T-helper 17 cell (primary cell): ENCODE measurements at regions not wholly inside any gene's neighbourhood (a gene's known extent, or its start where the extent isn't known, plus 50 kb on each side); places are given as distances from the start of the nearest gene placed in this dataset.
A peak's percentile ranks its signal among the peaks of the same experiment; 100 is the strongest.

ENCODE experiments used
- ATAC-seq: fragments of 150-1000 bp; cut with Tn5 transposase; 2 replicates; pipeline ENCODE4 v1.10.0; 2021; ENCODE audit warnings: mild to moderate bottlenecking, moderate library complexity
- DNase-seq, 3 donors: peaks; one replicate each; pipeline versions ENCODE4 v3.0.0 to v3.0.0-alpha.2; 2020 to 2021
- H3K9me3 ChIP-seq: one replicate; pipeline ENCODE4 v1.7.0; 2013; ENCODE audit warnings: low read length, mild to moderate bottlenecking; ENCODE audit not compliant: control insufficient read depth, poor library complexity, severe bottlenecking
- H3K27ac Mint-ChIP-seq: one replicate; pipeline ENCODE4 v1.8.0; 2022; ENCODE audit warnings: mild to moderate bottlenecking, moderate library complexity, mixed read lengths
- H3K27me3 Mint-ChIP-seq: one replicate; pipeline ENCODE4 v1.8.0; 2022; ENCODE audit warnings: mixed read lengths
- H3K36me3 Mint-ChIP-seq: one replicate; pipeline ENCODE4 v1.8.0; 2022; ENCODE audit warnings: low read depth, mixed read lengths
- H3K4me1 Mint-ChIP-seq: one replicate; pipeline ENCODE4 v1.8.0; 2022; ENCODE audit warnings: mild to moderate bottlenecking, mixed read lengths
- H3K4me3 Mint-ChIP-seq: one replicate; pipeline ENCODE4 v1.8.0; 2022; ENCODE audit warnings: mild to moderate bottlenecking, moderate library complexity, mixed read lengths

DNA sequence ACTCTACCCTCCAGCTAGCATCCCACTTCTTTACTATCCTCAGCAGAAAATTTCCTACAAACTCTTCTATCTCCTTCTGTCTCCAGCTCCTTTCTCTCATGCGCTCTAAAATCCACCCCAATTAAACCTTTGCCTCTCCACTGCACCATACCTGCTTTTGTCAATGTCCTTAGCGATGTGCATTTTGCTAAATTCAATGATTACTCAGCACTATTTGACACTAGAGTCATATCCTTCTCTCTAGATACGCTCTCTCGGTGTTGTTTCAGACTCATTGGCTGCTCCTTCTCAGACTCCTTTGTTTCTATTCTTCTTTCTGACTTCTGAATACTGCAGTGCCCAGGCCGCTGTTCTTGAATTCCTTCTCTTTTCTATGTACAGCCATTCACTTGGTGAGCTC, 144.2 kb downstream of the HLX start:
- no peak for DNase-seq
- Mint-ChIP-seq H3K4me1 (no peaks in the 10 kb centered on the region), H3K36me3 (no peaks in the 10 kb centered on the region), H3K4me3 (no peak overlapping the region), H3K27ac (no peak overlapping the region), H3K27me3 (no peaks in the 10 kb centered on the region)
- no peaks in the 10 kb centered on the region for H3K9me3 ChIP-seq
- no peak for ATAC-seq

- Mint-ChIP-seq H3K36me3 (no peaks in the 10 kb centered on the region), H3K4me1 (no peaks in the 10 kb centered on the region), H3K27ac (no peak overlapping the region), H3K27me3 (no peaks in the 10 kb centered on the region), H3K4me3 (no peak overlapping the region)
- no peaks in the 10 kb centered on the region for H3K9me3 ChIP-seq
- DNase-seq (no peak), ATAC-seq (no peak)
These were observed 146.3 kb downstream of the HLX start for GRCh38 chr1:221025501-221025900.

- Mint-ChIP-seq H3K36me3 (no peaks in the 10 kb centered on the region), H3K4me3 (no peak overlapping the region), H3K27ac (no peak overlapping the region), H3K27me3 (no peaks in the 10 kb centered on the region), H3K4me1 (no peaks in the 10 kb centered on the region)
- no peaks in the 10 kb centered on the region for H3K9me3 ChIP-seq
- ATAC-seq (peak; percentile 32), DNase-seq (no peak)
These were observed 146.7 kb downstream of the HLX start for GRCh38 chr1:221025956-221026355.

DNA sequence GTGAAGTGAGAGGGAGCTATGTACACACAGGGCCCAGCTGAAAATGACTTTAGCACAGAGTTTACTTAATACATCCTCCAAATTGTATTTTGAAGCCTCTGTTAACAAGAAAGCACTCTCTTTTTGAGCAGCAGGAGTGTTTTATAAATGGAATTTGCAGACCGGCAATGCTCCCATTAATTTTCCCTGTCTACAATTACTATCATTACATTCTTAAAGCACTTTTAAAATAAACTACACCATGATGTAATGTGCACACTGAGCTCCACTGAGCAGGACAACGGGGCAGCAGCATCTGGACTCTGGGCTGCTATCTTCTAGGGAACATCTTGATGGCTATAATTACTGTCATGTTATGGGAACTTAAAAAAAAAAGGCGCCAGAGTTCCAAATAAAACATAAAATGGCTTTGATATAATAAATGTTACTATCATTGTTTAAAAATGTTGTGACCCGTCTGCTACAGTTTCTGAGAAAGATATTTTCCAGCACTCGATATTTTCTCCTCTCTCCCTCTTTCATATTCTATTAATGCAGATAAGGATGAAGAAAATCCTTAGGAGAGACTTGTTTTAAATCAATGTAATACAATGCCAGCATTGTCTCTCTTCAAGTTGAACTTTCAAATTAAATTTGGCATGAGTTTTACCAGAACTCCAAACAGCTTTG, 150.9 kb downstream of the HLX start:
- no peak for ATAC-seq
- H3K27ac Mint-ChIP-seq, result no peak overlapping the region
- no peak overlapping the region for H3K4me3 Mint-ChIP-seq
- no peaks in the 10 kb centered on the region for H3K27me3 Mint-ChIP-seq
- H3K9me3 ChIP-seq, result no peaks in the 10 kb centered on the region
- no peaks in the 10 kb centered on the region for H3K36me3 Mint-ChIP-seq
- no peaks in the 10 kb centered on the region for H3K4me1 Mint-ChIP-seq
- no peak for DNase-seq

- ATAC-seq, result no peak
- no peak overlapping the region for H3K27ac Mint-ChIP-seq
- H3K4me1 Mint-ChIP-seq, result no peaks in the 10 kb centered on the region
- DNase-seq, result no peak
- no peaks in the 10 kb centered on the region for H3K9me3 ChIP-seq
- H3K4me3 Mint-ChIP-seq, result no peak overlapping the region
- peaks cover 5% of the 10 kb centered on the region for H3K27me3 Mint-ChIP-seq
- no peaks in the 10 kb centered on the region for H3K36me3 Mint-ChIP-seq
These were observed 151.7 kb downstream of the HLX start for GRCh38 chr1:221030990-221031389.

GRCh38 chr1:221031458-221032203, 152.4 kb downstream of the HLX start:
- H3K4me3 Mint-ChIP-seq, result no peak overlapping the region
- peaks cover 5% of the 10 kb centered on the region for H3K27me3 Mint-ChIP-seq
- H3K4me1 Mint-ChIP-seq, result no peaks in the 10 kb centered on the region
- DNase-seq (no peak), ATAC-seq (no peak)
- no peak overlapping the region for H3K27ac Mint-ChIP-seq
- H3K36me3 Mint-ChIP-seq, result no peaks in the 10 kb centered on the region
- H3K9me3 ChIP-seq, result no peaks in the 10 kb centered on the region

- ATAC-seq (no peak), DNase-seq (no peak)
- Mint-ChIP-seq H3K36me3 (no peaks in the 10 kb centered on the region), H3K27me3 (peaks cover 5% of the 10 kb centered on the region), H3K4me1 (no peaks in the 10 kb centered on the region), H3K4me3 (no peak overlapping the region), H3K27ac (no peak overlapping the region)
- H3K9me3 ChIP-seq, result no peaks in the 10 kb centered on the region
These were observed 153.0 kb downstream of the HLX start for GRCh38 chr1:221032204-221032585.

DNA sequence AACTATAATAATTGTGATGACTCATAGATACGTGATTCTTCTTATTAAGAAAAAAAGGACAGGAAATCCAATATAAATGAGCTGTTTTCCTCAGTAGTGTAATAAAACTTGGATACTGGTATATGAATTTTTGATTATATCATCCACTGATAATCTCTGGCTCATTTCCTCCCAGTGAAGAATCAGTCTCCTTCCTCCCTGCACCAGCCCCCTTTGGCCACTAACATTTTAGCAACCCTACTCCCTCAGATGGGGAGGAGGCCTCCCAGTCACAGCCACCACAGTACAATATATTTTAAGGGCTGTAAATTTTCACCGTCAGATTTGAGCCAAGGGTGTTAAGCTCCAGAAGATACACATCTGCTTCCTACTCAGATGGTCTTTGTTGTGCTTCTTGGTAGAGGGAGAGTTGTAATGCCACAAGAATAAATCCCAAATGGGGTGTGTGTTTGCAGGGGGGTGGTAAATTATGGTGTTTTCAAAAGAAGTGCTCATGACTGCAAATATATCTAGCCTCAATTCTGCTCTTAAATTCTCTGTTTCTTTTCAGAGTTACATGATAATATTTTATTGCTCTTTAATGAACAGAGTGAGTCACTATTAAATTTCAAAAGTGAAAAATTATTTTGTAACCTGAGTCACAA, 153.5 kb downstream of the HLX start:
- DNase-seq (no peak), ATAC-seq (no peak)
- Mint-ChIP-seq H3K27me3 (peaks cover 5% of the 10 kb centered on the region), H3K27ac (no peak overlapping the region), H3K36me3 (no peaks in the 10 kb centered on the region), H3K4me3 (no peak overlapping the region), H3K4me1 (no peaks in the 10 kb centered on the region)
- no peaks in the 10 kb centered on the region for H3K9me3 ChIP-seq

DNA sequence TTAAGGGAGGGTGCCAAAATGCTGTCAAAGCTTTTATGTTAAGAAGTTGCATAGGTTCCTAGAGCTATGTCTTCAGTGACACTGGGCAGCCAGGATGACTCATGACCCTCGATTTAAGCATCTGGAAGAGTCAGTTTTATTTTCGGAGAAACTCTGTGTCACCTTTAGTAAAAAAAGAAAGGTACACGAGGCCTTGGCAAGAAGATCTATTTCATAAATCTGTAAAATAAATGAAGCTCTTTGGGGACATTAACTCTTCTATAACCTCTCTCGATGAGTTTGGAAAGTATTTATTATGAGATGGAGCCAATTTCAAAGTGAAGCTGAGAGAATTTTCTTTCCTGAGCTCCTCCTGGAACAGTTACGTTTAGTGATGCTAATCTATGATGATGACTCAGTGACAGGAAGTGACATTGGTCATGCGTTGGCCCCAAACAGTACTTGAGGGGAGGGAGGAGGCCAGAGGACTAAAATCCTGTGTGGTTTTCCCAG, 156.5 kb downstream of the HLX start:
- H3K36me3 Mint-ChIP-seq, result no peaks in the 10 kb centered on the region
- H3K9me3 ChIP-seq, result no peaks in the 10 kb centered on the region
- no peak overlapping the region for H3K27ac Mint-ChIP-seq
- no peak for DNase-seq
- no peak overlapping the region for H3K4me3 Mint-ChIP-seq
- no peak for ATAC-seq
- no peaks in the 10 kb centered on the region for H3K4me1 Mint-ChIP-seq
- H3K27me3 Mint-ChIP-seq, result peaks cover 5% of the 10 kb centered on the region

- Mint-ChIP-seq H3K27ac (no peak overlapping the region), H3K4me1 (no peaks in the 10 kb centered on the region), H3K4me3 (no peak overlapping the region), H3K36me3 (no peaks in the 10 kb centered on the region), H3K27me3 (peaks cover 5% of the 10 kb centered on the region)
- H3K9me3 ChIP-seq, result no peaks in the 10 kb centered on the region
- no peak for DNase-seq
- no peak for ATAC-seq
These were observed 160.4 kb downstream of the HLX start for GRCh38 chr1:221039616-221040015.

GRCh38 chr1:221040101-221040500, 160.9 kb downstream of the HLX start:
- no peak for ATAC-seq
- Mint-ChIP-seq H3K27ac (no peak overlapping the region), H3K4me3 (no peak overlapping the region), H3K27me3 (peaks cover 5% of the 10 kb centered on the region), H3K4me1 (no peaks in the 10 kb centered on the region), H3K36me3 (no peaks in the 10 kb centered on the region)
- H3K9me3 ChIP-seq, result no peaks in the 10 kb centered on the region
- no peak for DNase-seq

DNA sequence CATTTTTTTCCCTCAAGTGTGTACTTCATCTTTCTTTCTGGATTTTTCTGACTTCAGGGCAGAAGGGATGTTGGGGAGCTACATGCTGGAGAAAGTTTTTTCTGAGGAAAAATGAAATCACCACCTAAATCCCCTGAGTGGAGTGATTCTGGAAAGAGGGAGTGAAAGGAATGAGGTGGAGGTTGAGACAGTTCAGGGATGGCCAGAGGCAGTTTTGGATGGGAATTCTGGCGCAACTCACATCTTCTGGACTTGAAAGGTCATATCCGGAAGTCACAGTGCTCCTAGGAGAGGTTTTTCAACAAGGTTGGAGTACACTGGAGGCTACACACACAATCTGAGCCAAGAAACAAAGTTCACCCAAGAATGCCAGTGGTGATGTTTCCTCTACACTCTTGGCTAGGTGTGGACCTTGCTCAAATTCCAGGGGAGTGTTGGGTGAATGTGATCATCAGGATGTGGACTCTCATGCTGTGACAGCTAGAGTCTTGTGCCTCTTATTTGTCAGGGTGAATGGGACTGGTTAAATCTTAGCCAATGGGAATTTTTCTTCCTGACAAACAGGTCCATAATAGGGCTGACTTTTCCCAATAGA, 161.5 kb downstream of the HLX start:
- no peaks in the 10 kb centered on the region for H3K4me1 Mint-ChIP-seq
- no peak overlapping the region for H3K4me3 Mint-ChIP-seq
- H3K9me3 ChIP-seq, result no peaks in the 10 kb centered on the region
- DNase-seq, result no peak
- no peaks in the 10 kb centered on the region for H3K36me3 Mint-ChIP-seq
- no peak for ATAC-seq
- no peak overlapping the region for H3K27ac Mint-ChIP-seq
- H3K27me3 Mint-ChIP-seq, result no peaks in the 10 kb centered on the region

DNA sequence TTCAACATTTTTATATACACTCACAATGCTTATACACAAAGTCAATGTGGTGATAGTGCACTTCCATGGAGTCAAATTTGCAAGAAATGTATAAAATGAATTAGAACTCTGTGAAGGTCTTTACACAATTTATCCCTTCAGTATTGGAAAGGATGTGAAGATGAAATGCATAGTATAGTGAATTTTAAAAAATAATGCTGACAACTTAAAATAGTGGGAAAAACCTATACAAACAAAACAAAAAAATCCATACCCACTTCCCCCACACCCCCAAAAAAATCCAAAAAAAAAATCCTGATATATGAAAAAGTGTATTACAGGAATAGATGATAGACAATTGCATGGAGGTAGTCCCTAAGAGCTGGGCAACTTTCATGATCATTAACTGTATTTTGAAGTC, 165.3 kb downstream of the HLX start:
- Mint-ChIP-seq H3K4me1 (no peaks in the 10 kb centered on the region), H3K36me3 (no peaks in the 10 kb centered on the region), H3K27ac (no peak overlapping the region), H3K4me3 (no peak overlapping the region), H3K27me3 (no peaks in the 10 kb centered on the region)
- DNase-seq (no peak), ATAC-seq (no peak)
- no peaks in the 10 kb centered on the region for H3K9me3 ChIP-seq
